ENCODE measurements at regions not wholly inside any gene's neighbourhood (a gene's known extent, or its start where the extent isn't known, plus 50 kb on each side); places are given as distances from the start of the nearest gene placed in this dataset.

DNA sequence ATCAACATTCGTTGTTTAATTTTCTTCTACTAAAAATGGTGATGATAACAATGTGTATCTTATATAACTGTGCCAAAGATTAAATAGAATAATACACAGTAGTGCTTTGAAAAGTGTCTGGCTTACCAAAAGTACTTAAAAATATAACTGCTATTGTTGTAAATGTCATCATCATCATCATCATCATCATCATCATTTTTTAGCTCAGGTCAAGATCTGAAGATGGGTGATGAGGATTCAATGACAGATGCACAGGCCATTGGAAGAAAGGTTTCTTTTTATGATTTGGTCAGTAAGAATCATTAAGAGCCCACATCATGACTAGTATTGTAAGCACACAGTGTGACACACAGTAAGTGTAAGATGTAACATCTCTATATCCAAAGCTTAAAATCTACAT is 795.2 kb downstream of the SLC4A3 start:
- no peaks in the 10 kb centered on the region for H3K36me3 ChIP-seq
- no peaks in the 10 kb centered on the region for H3K4me1 ChIP-seq
- no peak for DNase-seq
- no peaks in the 10 kb centered on the region for H3K9me3 ChIP-seq
- no peak for TF ChIP-seq POLR2A (IDR thresholded peaks at IDR 0.05)
- TF ChIP-seq, protein P1, sequence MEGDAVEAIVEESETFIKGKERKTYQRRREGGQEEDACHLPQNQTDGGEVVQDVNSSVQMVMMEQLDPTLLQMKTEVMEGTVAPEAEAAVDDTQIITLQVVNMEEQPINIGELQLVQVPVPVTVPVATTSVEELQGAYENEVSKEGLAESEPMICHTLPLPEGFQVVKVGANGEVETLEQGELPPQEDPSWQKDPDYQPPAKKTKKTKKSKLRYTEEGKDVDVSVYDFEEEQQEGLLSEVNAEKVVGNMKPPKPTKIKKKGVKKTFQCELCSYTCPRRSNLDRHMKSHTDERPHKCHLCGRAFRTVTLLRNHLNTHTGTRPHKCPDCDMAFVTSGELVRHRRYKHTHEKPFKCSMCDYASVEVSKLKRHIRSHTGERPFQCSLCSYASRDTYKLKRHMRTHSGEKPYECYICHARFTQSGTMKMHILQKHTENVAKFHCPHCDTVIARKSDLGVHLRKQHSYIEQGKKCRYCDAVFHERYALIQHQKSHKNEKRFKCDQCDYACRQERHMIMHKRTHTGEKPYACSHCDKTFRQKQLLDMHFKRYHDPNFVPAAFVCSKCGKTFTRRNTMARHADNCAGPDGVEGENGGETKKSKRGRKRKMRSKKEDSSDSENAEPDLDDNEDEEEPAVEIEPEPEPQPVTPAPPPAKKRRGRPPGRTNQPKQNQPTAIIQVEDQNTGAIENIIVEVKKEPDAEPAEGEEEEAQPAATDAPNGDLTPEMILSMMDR (IDR thresholded peaks at IDR 0.05) = no peak
- no peak overlapping the region for H3K27ac ChIP-seq
- intact Hi-C loops (cut with DNase I) = no loop called here
- H3K27me3 ChIP-seq = no peaks in the 10 kb centered on the region
- H3K4me3 ChIP-seq = no peak overlapping the region
- 52 to 67% methylated on average over 1 of the region's 1 CpG for WGBS, 2 donors

GRCh38 chr2:220424561-220424960 is 797.1 kb downstream of the SLC4A3 start:
- H3K27me3 ChIP-seq = no peaks in the 10 kb centered on the region
- intact Hi-C loops (cut with DNase I) = no loop called here
- H3K4me1 ChIP-seq = no peaks in the 10 kb centered on the region
- DNase-seq = no peak
- no peaks in the 10 kb centered on the region for H3K36me3 ChIP-seq
- 33 to 44% methylated on average over 2 of the region's 2 CpGs for WGBS, 2 donors
- no peak overlapping the region for H3K27ac ChIP-seq
- H3K9me3 ChIP-seq = no peaks in the 10 kb centered on the region
- TF ChIP-seq POLR2A (IDR thresholded peaks at IDR 0.05) = no peak
- TF ChIP-seq, protein P1 (IDR thresholded peaks at IDR 0.05) = no peak
- no peak overlapping the region for H3K4me3 ChIP-seq

GRCh38 chr2:220432645-220433044 is 805.2 kb downstream of the SLC4A3 start:
- Histone ChIP-seq H3K27me3 (no peaks in the 10 kb centered on the region), H3K36me3 (no peaks in the 10 kb centered on the region), H3K4me3 (no peak overlapping the region), H3K9me3 (no peaks in the 10 kb centered on the region), H3K4me1 (no peaks in the 10 kb centered on the region), H3K27ac (no peak overlapping the region)
- TF ChIP-seq POLR2A (IDR thresholded peaks at IDR 0.05) = no peak
- TF ChIP-seq, protein P1 (IDR thresholded peaks at IDR 0.05) = no peak
- intact Hi-C loops (cut with DNase I) = no loop called here
- 62 to 68% methylated on average over 2 of the region's 2 CpGs for WGBS, 2 donors
- no peak for DNase-seq

DNA sequence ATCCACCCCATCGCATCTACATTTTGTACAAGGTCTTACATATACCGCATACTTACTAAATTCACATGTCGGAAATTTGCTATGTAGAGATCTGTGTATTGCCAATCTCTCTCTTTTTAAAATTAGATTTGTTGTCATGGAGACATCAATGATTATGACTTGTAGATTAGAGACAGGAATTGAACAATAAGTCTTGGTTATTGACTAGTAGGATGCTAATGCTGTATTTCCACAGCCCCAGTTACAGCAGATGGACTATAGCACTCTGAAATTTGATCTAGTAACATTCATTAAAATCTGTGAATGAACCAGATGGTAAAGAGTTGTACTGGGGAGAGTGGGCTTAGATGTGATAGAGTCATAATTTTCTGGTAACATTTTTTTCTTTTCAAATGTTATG is 805.7 kb downstream of the SLC4A3 start:
- no peak for DNase-seq
- no peaks in the 10 kb centered on the region for H3K4me1 ChIP-seq
- intact Hi-C loops (cut with DNase I) = no loop called here
- WGBS, 2 donors = 94 to 100% methylated on average over 3 of the region's 3 CpGs
- no peaks in the 10 kb centered on the region for H3K36me3 ChIP-seq
- H3K9me3 ChIP-seq = no peaks in the 10 kb centered on the region
- no peak overlapping the region for H3K4me3 ChIP-seq
- no peak overlapping the region for H3K27ac ChIP-seq
- no peaks in the 10 kb centered on the region for H3K27me3 ChIP-seq
- TF ChIP-seq, protein P1 (IDR thresholded peaks at IDR 0.05) = no peak
- no peak for TF ChIP-seq POLR2A (IDR thresholded peaks at IDR 0.05)

- no peaks in the 10 kb centered on the region for H3K4me1 ChIP-seq
- WGBS, 2 donors = 54 to 79% methylated on average over 2 of the region's 2 CpGs
- TF ChIP-seq, protein P1 (IDR thresholded peaks at IDR 0.05) = no peak
- TF ChIP-seq POLR2A (IDR thresholded peaks at IDR 0.05) = no peak
- intact Hi-C loops (cut with DNase I) = no loop called here
- no peaks in the 10 kb centered on the region for H3K36me3 ChIP-seq
- no peaks in the 10 kb centered on the region for H3K9me3 ChIP-seq
- H3K27ac ChIP-seq = no peak overlapping the region
- no peak overlapping the region for H3K4me3 ChIP-seq
- DNase-seq = no peak
- no peaks in the 10 kb centered on the region for H3K27me3 ChIP-seq
Observed at GRCh38 chr2:220434385-220434784, 807.0 kb downstream of the SLC4A3 start.
